GM12892 (cell line): ENCODE measurements at regions not wholly inside any gene's neighbourhood (a gene's known extent, or its start where the extent isn't known, plus 50 kb on each side); places are given as distances from the start of the nearest gene placed in this dataset.

Experiments used
- POLR2A ChIP-seq: IDR thresholded peaks from 2 replicates; pipeline ENCODE4 v1.6.1; 2011; ENCODE audit warnings: low read depth, low read length, control low read depth
- POLR2AphosphoS5 ChIP-seq: IDR thresholded peaks from 2 replicates; pipeline ENCODE4 v1.6.1; 2011; ENCODE audit warnings: low read depth, low read length, control low read depth

GRCh38 chr10:117431160-117431559 lies 55.9 kb upstream of the PDZD8 start:
- no peak for TF ChIP-seq POLR2AphosphoS5
- TF ChIP-seq POLR2A: no peak
